ENCODE measurements at regions not wholly inside any gene's neighbourhood (a gene's known extent, or its start where the extent isn't known, plus 50 kb on each side); places are given as distances from the start of the nearest gene placed in this dataset.

DNA sequence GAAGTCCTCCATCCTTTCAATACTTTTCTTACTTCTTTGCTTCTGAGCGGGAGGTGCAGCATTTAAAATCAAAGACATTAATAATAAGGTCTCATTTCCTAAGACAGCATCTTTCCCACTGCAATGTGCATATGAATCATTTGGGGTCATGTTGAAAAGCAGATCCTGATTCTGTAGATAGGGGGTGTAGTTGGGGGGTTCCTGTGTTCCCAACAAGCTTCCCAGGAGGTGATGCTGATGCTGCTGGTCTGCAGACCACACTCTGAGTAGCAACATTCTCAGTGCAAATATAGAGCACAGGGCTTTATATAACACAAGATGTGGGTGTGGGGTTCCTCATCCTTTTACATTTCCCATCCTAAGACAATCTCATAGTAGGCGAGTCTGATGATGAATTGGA lies 126.5 kb upstream of the PALM2AKAP2 start:
- Histone ChIP-seq H3K56ac (ENCODE audit: extremely low read depth, insufficient read depth, low read length) (no peak overlapping the region), H4K20me1 (ENCODE audit: insufficient read depth, low read length) (no peaks in the 10 kb centered on the region), H3K4ac (ENCODE audit: low read depth, low read length) (no peak overlapping the region), H3K14ac (replicated peaks; ENCODE audit: low read depth, low read length) (no peak overlapping the region), H2BK120ac (ENCODE audit: low read depth, low read length) (no peak overlapping the region), H3K9me3 (ENCODE audit: control insufficient read depth, insufficient read depth, low read length) (no peaks in the 10 kb centered on the region), H3K36me3 (ENCODE audit: control insufficient read depth, insufficient read depth, low read length) (no peaks in the 10 kb centered on the region), H3K4me3 (ENCODE audit: insufficient read depth, low read depth, low read length) (no peak overlapping the region), H3K9me1 (ENCODE audit: insufficient read depth, low read length) (no peaks in the 10 kb centered on the region), H2AFZ (replicated peaks; ENCODE audit: low read length, poor library complexity) (no peak overlapping the region), H4K8ac (ENCODE audit: low read depth in 2 of 2, low read length in 2 of 2) (no peak overlapping the region), H2BK5ac (ENCODE audit: low read depth, low read length, poor library complexity, severe bottlenecking) (no peak overlapping the region), H3K27ac (ENCODE audit: insufficient read depth, low read length) (no peak overlapping the region), H3K9ac (ENCODE audit: low read depth, low read length) (no peak overlapping the region), H4K91ac (ENCODE audit: insufficient read depth, low read depth, low read length) (no peak overlapping the region), H3K18ac (ENCODE audit: low read depth, low read length) (no peak overlapping the region), H3K4me1 (ENCODE audit: control insufficient read depth, insufficient read depth, low read length) (no peaks in the 10 kb centered on the region), H3K79me1 (ENCODE audit: low read depth in 1 of 2, low read length in 2 of 2) (no peaks in the 10 kb centered on the region), H3K23ac (ENCODE audit: low read depth, low read length) (no peak overlapping the region), H4K5ac (ENCODE audit: low read depth, low read length) (no peak overlapping the region), H3K4me2 (ENCODE audit: low read depth, low read length) (no peak overlapping the region), H3K27me3 (ENCODE audit: control insufficient read depth, insufficient read depth, low read length) (peaks cover 19% of the 10 kb centered on the region), H2BK20ac (ENCODE audit: low read depth, low read length) (no peak overlapping the region), H2AK9ac (replicated peaks; ENCODE audit: low read depth, low read length, poor library complexity) (no peak overlapping the region), H2BK15ac (ENCODE audit: low read depth, low read length) (no peak overlapping the region), H2AK5ac (ENCODE audit: low read depth, low read length) (no peak overlapping the region)
- POLR2A ChIA-PET (ENCODE audit: unreplicated experiment) = no interaction called here
- no peak for DNase-seq
- no peak for ATAC-seq (ENCODE audit: low read depth)
- BruUV-seq (replicated peaks) = no TSS peak
- TF ChIP-seq, protein P1, sequence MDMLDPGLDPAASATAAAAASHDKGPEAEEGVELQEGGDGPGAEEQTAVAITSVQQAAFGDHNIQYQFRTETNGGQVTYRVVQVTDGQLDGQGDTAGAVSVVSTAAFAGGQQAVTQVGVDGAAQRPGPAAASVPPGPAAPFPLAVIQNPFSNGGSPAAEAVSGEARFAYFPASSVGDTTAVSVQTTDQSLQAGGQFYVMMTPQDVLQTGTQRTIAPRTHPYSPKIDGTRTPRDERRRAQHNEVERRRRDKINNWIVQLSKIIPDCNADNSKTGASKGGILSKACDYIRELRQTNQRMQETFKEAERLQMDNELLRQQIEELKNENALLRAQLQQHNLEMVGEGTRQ (IDR thresholded peaks at IDR 0.05; ENCODE audit: low read depth, low read length) = no peak
- TF ChIP-seq, protein P2, sequence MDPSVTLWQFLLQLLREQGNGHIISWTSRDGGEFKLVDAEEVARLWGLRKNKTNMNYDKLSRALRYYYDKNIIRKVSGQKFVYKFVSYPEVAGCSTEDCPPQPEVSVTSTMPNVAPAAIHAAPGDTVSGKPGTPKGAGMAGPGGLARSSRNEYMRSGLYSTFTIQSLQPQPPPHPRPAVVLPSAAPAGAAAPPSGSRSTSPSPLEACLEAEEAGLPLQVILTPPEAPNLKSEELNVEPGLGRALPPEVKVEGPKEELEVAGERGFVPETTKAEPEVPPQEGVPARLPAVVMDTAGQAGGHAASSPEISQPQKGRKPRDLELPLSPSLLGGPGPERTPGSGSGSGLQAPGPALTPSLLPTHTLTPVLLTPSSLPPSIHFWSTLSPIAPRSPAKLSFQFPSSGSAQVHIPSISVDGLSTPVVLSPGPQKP (IDR thresholded peaks at IDR 0.05; ENCODE audit: borderline replicate concordance, low read depth, low read length) = no peak
- TF ChIP-seq NFE2L2 (IDR thresholded peaks at IDR 0.05; ENCODE audit: low read depth, low read length) = no peak
- TF ChIP-seq CEBPB (IDR thresholded peaks at IDR 0.05; ENCODE audit: low read depth, low read length) = no peak
- no peak for TF ChIP-seq RCOR1 (IDR thresholded peaks at IDR 0.05; ENCODE audit: insufficient replicate concordance, low read length)
- no peak for TF ChIP-seq CHD1 (IDR thresholded peaks at IDR 0.05; ENCODE audit: low read depth, low read length)
- TF ChIP-seq POLR2A (IDR thresholded peaks at IDR 0.05; ENCODE audit: low read depth, low read length) = no peak
- TF ChIP-seq FOS (IDR thresholded peaks at IDR 0.05; ENCODE audit: low read depth, low read length) = no peak
- no peak for TF ChIP-seq MAZ (IDR thresholded peaks at IDR 0.05; ENCODE audit: borderline replicate concordance, low read depth, low read length)
- no peak for TF ChIP-seq RFX5 (IDR thresholded peaks at IDR 0.05; ENCODE audit: low read depth, low read length)
- no peak for TF ChIP-seq BHLHE40 (IDR thresholded peaks at IDR 0.05; ENCODE audit: low read depth, low read length)
- no peak for TF ChIP-seq RAD21 (IDR thresholded peaks at IDR 0.05; ENCODE audit: low read length)
- no peak for TF ChIP-seq SMC3 (IDR thresholded peaks at IDR 0.05; ENCODE audit: low read depth, low read length)
- no peak for TF ChIP-seq MXI1 (IDR thresholded peaks at IDR 0.05; ENCODE audit: borderline replicate concordance, low read depth, low read length)
- TF ChIP-seq MAFK (IDR thresholded peaks at IDR 0.05; ENCODE audit: low read depth, low read length) = no peak
- TF ChIP-seq, protein P3, sequence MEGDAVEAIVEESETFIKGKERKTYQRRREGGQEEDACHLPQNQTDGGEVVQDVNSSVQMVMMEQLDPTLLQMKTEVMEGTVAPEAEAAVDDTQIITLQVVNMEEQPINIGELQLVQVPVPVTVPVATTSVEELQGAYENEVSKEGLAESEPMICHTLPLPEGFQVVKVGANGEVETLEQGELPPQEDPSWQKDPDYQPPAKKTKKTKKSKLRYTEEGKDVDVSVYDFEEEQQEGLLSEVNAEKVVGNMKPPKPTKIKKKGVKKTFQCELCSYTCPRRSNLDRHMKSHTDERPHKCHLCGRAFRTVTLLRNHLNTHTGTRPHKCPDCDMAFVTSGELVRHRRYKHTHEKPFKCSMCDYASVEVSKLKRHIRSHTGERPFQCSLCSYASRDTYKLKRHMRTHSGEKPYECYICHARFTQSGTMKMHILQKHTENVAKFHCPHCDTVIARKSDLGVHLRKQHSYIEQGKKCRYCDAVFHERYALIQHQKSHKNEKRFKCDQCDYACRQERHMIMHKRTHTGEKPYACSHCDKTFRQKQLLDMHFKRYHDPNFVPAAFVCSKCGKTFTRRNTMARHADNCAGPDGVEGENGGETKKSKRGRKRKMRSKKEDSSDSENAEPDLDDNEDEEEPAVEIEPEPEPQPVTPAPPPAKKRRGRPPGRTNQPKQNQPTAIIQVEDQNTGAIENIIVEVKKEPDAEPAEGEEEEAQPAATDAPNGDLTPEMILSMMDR (conservative IDR thresholded peaks at IDR 0.05; ENCODE audit: low read depth, low read length) = no peak
- intact Hi-C loops (cut with micrococcal nuclease) = loop anchor here (5.0 kb wide), 1 partner anchor 46 kb away; no protein-coding TSS in a partner anchor
- dilution Hi-C loops (cut with HindIII; ENCODE audit: low sequenced_read_pairs, unreplicated experiment) = no loop called here
- CTCF ChIA-PET = interaction anchor here (1.2 kb wide), 1 partner anchor 8 kb away, joined by 3 read pairs; no protein-coding TSS in a partner anchor
- in situ Hi-C loops (cut with MboI; ENCODE audit: low sequenced_read_pairs) = no loop called here
- WGBS, 2 experiments (ENCODE audit: extremely low coverage in 2 of 2, insufficient read length in 1 of 2) = no CpG with 5 or more reads among the region's 2 CpGs

All from IMR-90 (cell line).